BLaER1 treated with 17β-estradiol and CSF1 and Interleukin-3, amounts not matched to agents 10 nM and 100 nM (cell line): ENCODE measurements at regions not wholly inside any gene's neighbourhood (a gene's known extent, or its start where the extent isn't known, plus 50 kb on each side); places are given as distances from the start of the nearest gene placed in this dataset.
"Not testable (repeated sequence)": the region's sequence is repeated elsewhere in the genome, so short reads cannot be mapped to it uniquely, and the experiment has no call there.

ENCODE experiments used
- H3K27ac ChIP-seq, 11 experiments: shearing (Covaris generic); formaldehyde crosslinking; 2 replicates each; pipeline ENCODE4 v1.8.1; 2022
- H3K27me3 ChIP-seq, 11 experiments: shearing (Covaris generic); formaldehyde crosslinking; 2 replicates each; pipeline ENCODE4 v1.8.1; 2022
- H3K36me3 ChIP-seq, 11 experiments: shearing (Covaris generic); formaldehyde crosslinking; 2 replicates each; pipeline ENCODE4 v1.8.1; 2022
- H3K4me1 ChIP-seq, 10 experiments: shearing (Covaris generic); formaldehyde crosslinking; 2 replicates each; pipeline ENCODE4 v1.8.1; 2022
- H3K4me2 ChIP-seq, 11 experiments: shearing (Covaris generic); formaldehyde crosslinking; 2 replicates each; pipeline ENCODE4 v1.8.1; 2022
- H3K4me3 ChIP-seq, 10 experiments: shearing (Covaris generic); formaldehyde crosslinking; 2 replicates each; pipeline ENCODE4 v1.8.1; 2022
- H3K9ac ChIP-seq, 11 experiments: shearing (Covaris generic); formaldehyde crosslinking; 2 replicates each; pipeline ENCODE4 v1.8.1; 2022
- H3K9me3 ChIP-seq, 11 experiments: shearing (Covaris generic); formaldehyde crosslinking; replicated peaks in 1 of 11; 2 replicates each; pipeline ENCODE4 v1.8.1; 2022
- H4K20me1 ChIP-seq, 11 experiments: shearing (Covaris generic); formaldehyde crosslinking; 2 replicates each; pipeline ENCODE4 v1.8.1; 2022
- Cebpa-rat ChIP-seq, 11 experiments: shearing (Covaris generic); IDR thresholded peaks; 2 replicates each; pipeline ENCODE4 v1.8.1; 2022

DNA sequence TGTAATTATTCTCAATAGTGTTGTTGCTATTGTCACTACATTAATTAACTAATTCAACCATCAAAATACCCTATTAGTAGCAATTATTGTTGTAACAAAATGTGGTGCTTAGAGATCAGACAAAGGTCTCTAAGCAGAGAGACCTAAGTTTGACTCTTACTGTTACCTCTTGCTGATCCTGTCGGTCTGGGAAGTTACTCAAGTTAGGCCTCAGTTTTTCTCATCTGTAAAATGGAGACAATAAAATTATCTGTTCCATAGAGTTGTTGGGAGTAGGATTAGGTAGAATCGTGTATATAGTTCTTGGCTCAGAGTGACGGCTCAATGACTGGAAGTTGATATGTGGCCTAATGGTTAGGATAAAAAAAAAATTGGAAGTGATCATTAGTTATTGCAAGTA, 69.8 kb upstream of the ARL8B start:
- Histone ChIP-seq H3K4me2 (no peak overlapping the region), H4K20me1 (no peaks in the 10 kb centered on the region), H3K36me3 (0 out of 22 replicates have a peak, but pooled peaks cover 0 to 7% (median 0%) of the 10 kb centered on the region in 11 experiments), H3K9me3 (peaks cover 11 to 17% (median 12%) of the 10 kb centered on the region in 11 experiments), H3K27me3 (no peaks in the 10 kb centered on the region), H3K9ac (no peak overlapping the region), H3K4me1 (peaks cover 8 to 62% (median 50%) of the 10 kb centered on the region in 10 experiments), H3K4me3 (no peak overlapping the region), H3K27ac (no peak overlapping the region)
- no peak for TF ChIP-seq Cebpa-rat (IDR thresholded peaks at IDR 0.05)

DNA sequence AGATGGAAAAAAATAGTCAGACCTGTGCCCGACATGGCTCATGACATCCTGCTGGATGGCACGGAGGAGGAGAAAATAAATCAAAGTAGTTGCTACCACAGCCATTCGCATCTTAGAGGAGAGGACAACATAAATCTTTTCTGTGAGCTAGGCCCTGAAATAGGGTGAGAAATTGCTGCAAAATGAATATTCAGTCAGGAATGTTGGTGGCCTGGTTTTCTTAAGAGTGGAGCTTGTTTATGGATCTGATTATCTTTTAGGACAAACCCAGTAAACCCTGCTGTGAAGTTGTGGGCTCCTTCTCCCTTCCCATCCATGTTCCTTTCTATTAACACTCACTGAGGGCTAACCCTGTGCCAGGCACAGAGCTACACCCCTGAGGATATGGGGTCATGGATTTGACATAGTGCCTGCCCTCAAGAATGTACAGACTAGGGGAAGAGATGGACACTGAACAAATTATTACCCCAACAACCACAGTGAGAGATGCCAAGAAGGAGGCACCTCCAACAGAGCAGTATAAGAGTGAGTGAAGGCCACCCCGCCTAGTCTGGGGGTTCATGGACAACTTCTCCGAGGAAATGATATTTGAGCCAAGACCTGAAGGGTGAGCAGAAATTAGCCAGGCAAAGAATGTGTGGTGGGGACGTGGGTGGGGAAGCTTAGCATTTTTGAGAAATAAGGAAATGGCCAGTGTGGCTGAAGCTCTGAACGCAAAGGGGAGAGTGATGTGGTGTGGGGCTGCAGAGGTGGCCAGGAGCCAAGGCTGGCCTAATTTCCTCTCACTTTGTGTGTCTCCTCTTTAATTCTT, 68.9 kb upstream of the ARL8B start:
- peak overlapping the region in 7 of 11 experiments; percentile 35 to 79 (median 68); a peak in 12 of 22 replicates for H3K4me2 ChIP-seq
- TF ChIP-seq Cebpa-rat (IDR thresholded peaks at IDR 0.05): no peak
- no peaks in the 10 kb centered on the region for H3K36me3 ChIP-seq
- H3K4me3 ChIP-seq: no peak overlapping the region
- H3K9me3 ChIP-seq: peaks cover 2 to 7% (median 3%) of the 10 kb centered on the region in 11 experiments; a peak in 21 of 22 replicates
- H3K27me3 ChIP-seq: no peaks in the 10 kb centered on the region
- H3K4me1 ChIP-seq: peaks cover 13 to 70% (median 57%) of the 10 kb centered on the region in 10 experiments
- H3K9ac ChIP-seq: peak overlapping the region in 1 of 11 experiments; percentile 31; a peak in 1 of 22 replicates
- H4K20me1 ChIP-seq: no peaks in the 10 kb centered on the region
- peak overlapping the region in 4 of 11 experiments; percentile 17 to 66 (median 56); a peak in 7 of 22 replicates for H3K27ac ChIP-seq

- H3K4me2 ChIP-seq: peak overlapping the region in 10 of 11 experiments; percentile 11 to 79 (median 59); a peak in 18 of 22 replicates
These were observed 68.0 kb upstream of the ARL8B start for GRCh38 chr3:5054098-5054497.

GRCh38 chr3:5054579-5054978, 67.5 kb upstream of the ARL8B start:
- peak overlapping the region in 9 of 11 experiments; percentile 35 to 79 (median 62); a peak in 14 of 22 replicates for H3K4me2 ChIP-seq
- H3K4me3 ChIP-seq, H4K20me1 ChIP-seq, H3K36me3 ChIP-seq, H3K27me3 ChIP-seq, H3K9me3 ChIP-seq: not testable (repeated sequence)
- H3K4me1 ChIP-seq: peaks cover 13 to 80% (median 62%) of the 10 kb centered on the region in 10 experiments
- H3K9ac ChIP-seq: peak overlapping the region in 1 of 11 experiments; percentile 31; a peak in 1 of 22 replicates
- peak overlapping the region in 3 of 11 experiments; percentile 54 to 66 (median 58); a peak in 6 of 22 replicates for H3K27ac ChIP-seq

More at GRCh38 chr3:5054098-5054497, 68.0 kb upstream of the ARL8B start:
- no peak overlapping the region for H3K4me3 ChIP-seq
- no peaks in the 10 kb centered on the region for H3K9me3 ChIP-seq
- no peaks in the 10 kb centered on the region for H4K20me1 ChIP-seq
- H3K36me3 ChIP-seq: no peaks in the 10 kb centered on the region
- peaks cover 13 to 77% (median 61%) of the 10 kb centered on the region in 10 experiments for H3K4me1 ChIP-seq
- TF ChIP-seq Cebpa-rat (IDR thresholded peaks at IDR 0.05): no peak
- peak overlapping the region in 1 of 11 experiments; percentile 31; a peak in 1 of 22 replicates for H3K9ac ChIP-seq
- no peaks in the 10 kb centered on the region for H3K27me3 ChIP-seq
- H3K27ac ChIP-seq: peak overlapping the region in 5 of 11 experiments; percentile 17 to 66 (median 57); a peak in 8 of 22 replicates

GRCh38 chr3:5055357-5056110, 66.6 kb upstream of the ARL8B start:
- Histone ChIP-seq H3K36me3 (no peaks in the 10 kb centered on the region), H4K20me1 (no peaks in the 10 kb centered on the region), H3K27me3 (no peaks in the 10 kb centered on the region), H3K4me3 (no peak overlapping the region), H3K4me1 (peaks cover 13 to 84% (median 55%) of the 10 kb centered on the region in 10 experiments), H3K9me3 (no peaks in the 10 kb centered on the region), H3K4me2 (peak overlapping the region in 9 of 11 experiments; percentile 30 to 79 (median 61); a peak in 17 of 22 replicates), H3K9ac (peak overlapping the region in 2 of 11 experiments; percentile 5 to 6; a peak in 2 of 22 replicates), H3K27ac (peak overlapping the region in 6 of 11 experiments; percentile 0 to 66 (median 38); a peak in 8 of 22 replicates)
- TF ChIP-seq Cebpa-rat (IDR thresholded peaks at IDR 0.05): no peak

GRCh38 chr3:5056111-5056391, 66.0 kb upstream of the ARL8B start:
- TF ChIP-seq Cebpa-rat (IDR thresholded peaks at IDR 0.05): no peak
- H3K9ac ChIP-seq: no peak overlapping the region
- no peaks in the 10 kb centered on the region for H3K9me3 ChIP-seq
- H3K27ac ChIP-seq: peak overlapping the region in 1 of 11 experiments; percentile 66; a peak in 3 of 22 replicates
- H4K20me1 ChIP-seq: no peaks in the 10 kb centered on the region
- H3K4me1 ChIP-seq: peaks cover 13 to 83% (median 49%) of the 10 kb centered on the region in 10 experiments
- no peaks in the 10 kb centered on the region for H3K36me3 ChIP-seq
- no peak overlapping the region for H3K4me3 ChIP-seq
- H3K27me3 ChIP-seq: no peaks in the 10 kb centered on the region
- peak overlapping the region in 6 of 11 experiments; percentile 53 to 79 (median 67); a peak in 11 of 22 replicates for H3K4me2 ChIP-seq

GRCh38 chr3:5057272-5057671, 64.8 kb upstream of the ARL8B start:
- Histone ChIP-seq H4K20me1 (no peaks in the 10 kb centered on the region), H3K27ac (peak overlapping the region in 1 of 11 experiments; percentile 5; a peak in 2 of 22 replicates), H3K36me3 (no peaks in the 10 kb centered on the region), H3K4me3 (no peak overlapping the region), H3K9me3 (no peaks in the 10 kb centered on the region), H3K27me3 (no peaks in the 10 kb centered on the region), H3K4me2 (peak overlapping the region; percentile 45 to 85 (median 65)), H3K9ac (no peak overlapping the region), H3K4me1 (peaks cover 13 to 83% (median 47%) of the 10 kb centered on the region in 10 experiments)
- no peak for TF ChIP-seq Cebpa-rat (IDR thresholded peaks at IDR 0.05)

DNA sequence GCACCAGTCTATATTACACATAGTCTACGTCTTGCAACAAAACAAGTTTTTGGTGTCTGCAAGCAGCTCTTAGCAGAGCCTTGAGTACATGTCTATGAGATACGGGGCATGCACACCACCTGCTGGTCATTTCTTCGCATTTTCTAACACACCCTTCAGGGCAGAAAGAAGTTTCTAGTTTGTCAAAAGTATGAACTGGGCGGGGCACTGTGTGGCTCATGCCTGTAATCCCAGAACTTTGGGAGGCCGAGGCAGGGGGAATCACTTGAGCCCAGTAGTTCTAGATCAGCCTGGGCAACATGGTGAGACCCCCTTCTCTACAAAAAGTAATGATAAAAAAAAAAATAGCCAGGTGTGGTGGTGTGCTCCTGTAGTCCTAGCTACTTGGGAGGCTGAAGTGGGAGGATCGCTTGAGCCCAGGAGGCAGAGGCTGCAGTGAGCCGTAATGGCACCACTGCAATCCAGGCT, 64.2 kb upstream of the ARL8B start:
- Histone ChIP-seq H3K9me3 (no peaks in the 10 kb centered on the region), H3K36me3 (no peaks in the 10 kb centered on the region), H3K4me2 (peak overlapping the region in 10 of 11 experiments; percentile 45 to 85 (median 66); a peak in 17 of 22 replicates), H3K9ac (no peak overlapping the region), H4K20me1 (no peaks in the 10 kb centered on the region), H3K27me3 (no peaks in the 10 kb centered on the region), H3K27ac (peak overlapping the region in 1 of 11 experiments; percentile 5; a peak in 1 of 22 replicates), H3K4me1 (peaks cover 13 to 79% (median 47%) of the 10 kb centered on the region in 10 experiments), H3K4me3 (no peak overlapping the region)
- no peak for TF ChIP-seq Cebpa-rat (IDR thresholded peaks at IDR 0.05)
